ENCODE measurements at regions not wholly inside any gene's neighbourhood (a gene's known extent, or its start where the extent isn't known, plus 50 kb on each side); places are given as distances from the start of the nearest gene placed in this dataset.
"Not testable (repeated sequence)": the region's sequence is repeated elsewhere in the genome, so short reads cannot be mapped to it uniquely, and the experiment has no call there.

- no peak for DNase-seq (ENCODE audit: low spot score)
These were observed 105.4 kb downstream of the RFX6 start for GRCh38 chr6:116982401-116982800.

GRCh38 chr6:116983375-116983774 is 106.3 kb downstream of the RFX6 start:
- no peak for DNase-seq (ENCODE audit: low spot score)

GRCh38 chr6:116986819-116987218 is 109.8 kb downstream of the RFX6 start:
- no peak for DNase-seq (ENCODE audit: low spot score)

GRCh38 chr6:116990679-116991078 is 113.6 kb downstream of the RFX6 start:
- DNase-seq (ENCODE audit: low spot score) = no peak

GRCh38 chr6:116992546-116992945 is 115.5 kb downstream of the RFX6 start:
- no peak for DNase-seq (ENCODE audit: low spot score)

- DNase-seq (ENCODE audit: low spot score) = no peak
These were observed 117.4 kb downstream of the RFX6 start for GRCh38 chr6:116994447-116994846.

- no peak for DNase-seq (ENCODE audit: low spot score)
These were observed 119.8 kb downstream of the RFX6 start for GRCh38 chr6:116996842-116997241.

- DNase-seq (ENCODE audit: low spot score) = no peak
These were observed 120.5 kb downstream of the RFX6 start for GRCh38 chr6:116997496-116997895.

GRCh38 chr6:117007659-117008058 is 130.6 kb downstream of the RFX6 start:
- no peak for DNase-seq (ENCODE audit: low spot score)

- no peak for DNase-seq (ENCODE audit: low spot score)
These were observed 131.6 kb downstream of the RFX6 start for GRCh38 chr6:117008618-117009017.

- not testable (repeated sequence) for DNase-seq (ENCODE audit: low spot score)
These were observed 137.8 kb downstream of the RFX6 start for GRCh38 chr6:117014641-117015473.

GRCh38 chr6:117015474-117015804 is 138.4 kb downstream of the RFX6 start:
- DNase-seq (ENCODE audit: low spot score) = not testable (repeated sequence)

- no peak for DNase-seq (ENCODE audit: low spot score)
These were observed 141.7 kb downstream of the RFX6 start for GRCh38 chr6:117018771-117019170.

- DNase-seq (ENCODE audit: low spot score) = no peak
These were observed 145.7 kb downstream of the RFX6 start for GRCh38 chr6:117022774-117023173.

GRCh38 chr6:117025310-117025709 is 148.3 kb downstream of the RFX6 start:
- no peak for DNase-seq (ENCODE audit: low spot score)

GRCh38 chr6:117028256-117028655 is 151.2 kb downstream of the RFX6 start:
- DNase-seq (ENCODE audit: low spot score) = no peak

GRCh38 chr6:117034547-117034946 is 157.5 kb downstream of the RFX6 start:
- no peak for DNase-seq (ENCODE audit: low spot score)

- DNase-seq (ENCODE audit: low spot score) = no peak
These were observed 157.9 kb downstream of the RFX6 start for GRCh38 chr6:117034971-117035370.

GRCh38 chr6:117050301-117050700 is 173.3 kb downstream of the RFX6 start:
- no peak for DNase-seq (ENCODE audit: low spot score)

- DNase-seq (ENCODE audit: low spot score) = no peak
These were observed 193.2 kb upstream of the VGLL2 start for GRCh38 chr6:117072134-117072533.

- DNase-seq (ENCODE audit: low spot score) = no peak
These were observed 192.6 kb upstream of the VGLL2 start for GRCh38 chr6:117072781-117073180.

- DNase-seq (ENCODE audit: low spot score) = no peak
These were observed 190.7 kb upstream of the VGLL2 start for GRCh38 chr6:117074672-117075071.

GRCh38 chr6:117075218-117075617 is 190.1 kb upstream of the VGLL2 start:
- no peak for DNase-seq (ENCODE audit: low spot score)

GRCh38 chr6:117076076-117076475 is 189.3 kb upstream of the VGLL2 start:
- DNase-seq (ENCODE audit: low spot score) = no peak

All from SW480 (cell line).